ENCODE measurements at regions not wholly inside any gene's neighbourhood (a gene's known extent, or its start where the extent isn't known, plus 50 kb on each side); places are given as distances from the start of the nearest gene placed in this dataset.

DNA sequence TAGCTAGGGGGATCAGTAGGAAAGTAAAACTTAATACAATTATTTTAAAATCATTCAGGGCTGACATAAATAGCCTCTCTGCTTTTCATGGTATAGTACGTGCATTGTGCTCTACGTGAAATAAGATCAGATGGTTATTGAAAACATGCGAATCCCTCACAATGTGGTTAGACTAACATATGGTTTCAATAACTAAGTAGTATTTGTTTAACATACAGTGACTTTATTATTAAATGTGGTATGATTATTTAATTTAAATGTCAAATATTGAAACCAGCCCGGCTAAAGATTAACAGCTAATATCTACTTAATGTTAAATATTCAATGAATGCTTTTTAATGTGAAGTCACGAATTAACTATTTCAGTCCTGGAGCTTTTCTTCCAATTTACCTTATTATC is 473.9 kb upstream of the THBS1 start:
- TF ChIP-seq, protein P1, sequence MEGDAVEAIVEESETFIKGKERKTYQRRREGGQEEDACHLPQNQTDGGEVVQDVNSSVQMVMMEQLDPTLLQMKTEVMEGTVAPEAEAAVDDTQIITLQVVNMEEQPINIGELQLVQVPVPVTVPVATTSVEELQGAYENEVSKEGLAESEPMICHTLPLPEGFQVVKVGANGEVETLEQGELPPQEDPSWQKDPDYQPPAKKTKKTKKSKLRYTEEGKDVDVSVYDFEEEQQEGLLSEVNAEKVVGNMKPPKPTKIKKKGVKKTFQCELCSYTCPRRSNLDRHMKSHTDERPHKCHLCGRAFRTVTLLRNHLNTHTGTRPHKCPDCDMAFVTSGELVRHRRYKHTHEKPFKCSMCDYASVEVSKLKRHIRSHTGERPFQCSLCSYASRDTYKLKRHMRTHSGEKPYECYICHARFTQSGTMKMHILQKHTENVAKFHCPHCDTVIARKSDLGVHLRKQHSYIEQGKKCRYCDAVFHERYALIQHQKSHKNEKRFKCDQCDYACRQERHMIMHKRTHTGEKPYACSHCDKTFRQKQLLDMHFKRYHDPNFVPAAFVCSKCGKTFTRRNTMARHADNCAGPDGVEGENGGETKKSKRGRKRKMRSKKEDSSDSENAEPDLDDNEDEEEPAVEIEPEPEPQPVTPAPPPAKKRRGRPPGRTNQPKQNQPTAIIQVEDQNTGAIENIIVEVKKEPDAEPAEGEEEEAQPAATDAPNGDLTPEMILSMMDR (IDR thresholded peaks at IDR 0.05), result no peak
- no peak for TF ChIP-seq POLR2AphosphoS5 (IDR thresholded peaks at IDR 0.05)
- no peak for TF ChIP-seq EP300 (IDR thresholded peaks at IDR 0.05; ENCODE audit: low read depth)

All from transverse colon (tissue), 4 donors.